BJ (cell line): ENCODE measurements at regions not wholly inside any gene's neighbourhood (a gene's known extent, or its start where the extent isn't known, plus 50 kb on each side); places are given as distances from the start of the nearest gene placed in this dataset.

Source experiments
- CTCF ChIA-PET: fragments of 350-600 bp; formaldehyde crosslinking; extraction: SDS; loops from one replicate; lab custom pipeline; 2021; ENCODE audit warnings: antibody characterized with exemption, inconsistent platforms; lab: Yijun Ruan, JAX
- POLR2A ChIA-PET: fragments of 300-600 bp; sonication (Branson Sonifier 250); formaldehyde crosslinking; extraction: SDS; loops from one replicate; lab custom pipeline; 2021; ENCODE audit warnings: antibody characterized with exemption; lab: Charles Lee
- DNase-seq: peaks from one replicate; pipeline ENCODE4 v3.0.0-alpha.2; 2011; ENCODE audit warnings: low read depth
- H3K27me3 ChIP-seq: 2 replicates; pipeline ENCODE4 v1.6.0; 2011; ENCODE audit warnings: low read length; ENCODE audit not compliant: control insufficient read depth, insufficient read depth
- H3K36me3 ChIP-seq: 2 replicates; pipeline ENCODE4 v1.5.1; 2011; ENCODE audit warnings: low read length; ENCODE audit not compliant: control insufficient read depth, insufficient read depth
- H3K4me3 ChIP-seq: 2 replicates; pipeline ENCODE4 v1.5.1; 2011; ENCODE audit warnings: low read depth, mild to moderate bottlenecking, control low read depth, low read length
- CTCF ChIP-seq: IDR thresholded peaks from 2 replicates; pipeline ENCODE4 v1.5.1; 2011; ENCODE audit warnings: low read depth, mild to moderate bottlenecking, control low read depth, inconsistent platforms, low read length, moderate library complexity; ENCODE audit not compliant: insufficient read depth

DNA sequence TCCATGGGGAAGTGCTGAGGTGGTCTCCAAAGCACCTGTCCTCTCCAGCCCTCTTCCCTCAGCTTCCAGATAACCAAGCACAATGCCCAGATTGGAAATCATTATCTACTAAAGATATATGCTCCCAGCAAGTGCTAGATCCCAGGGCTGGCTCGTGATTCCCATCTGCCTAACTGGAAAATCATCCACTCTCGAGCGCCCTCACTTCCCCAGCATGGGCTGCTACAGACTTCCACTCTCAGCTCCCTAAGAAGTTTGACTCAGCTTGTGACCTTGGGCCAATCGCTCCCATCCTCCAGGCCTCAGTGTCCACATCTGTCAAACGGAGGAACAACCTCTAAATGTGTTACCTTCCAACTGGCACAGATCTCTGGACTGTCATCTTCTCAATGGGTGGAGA, 112.4 kb upstream of the ZMIZ1 start:
- DNase-seq = no peak
- H3K4me3 ChIP-seq = no peak overlapping the region
- no peak for TF ChIP-seq CTCF
- POLR2A ChIA-PET = no interaction called here
- no peaks in the 10 kb centered on the region; the same call in 1 of the 2 replicates for H3K27me3 ChIP-seq
- CTCF ChIA-PET = interaction anchor here (0.8 kb wide), 1 partner anchor 11 kb away, joined by 3 read pairs; no protein-coding TSS in a partner anchor
- H3K36me3 ChIP-seq = no peaks in the 10 kb centered on the region

DNA sequence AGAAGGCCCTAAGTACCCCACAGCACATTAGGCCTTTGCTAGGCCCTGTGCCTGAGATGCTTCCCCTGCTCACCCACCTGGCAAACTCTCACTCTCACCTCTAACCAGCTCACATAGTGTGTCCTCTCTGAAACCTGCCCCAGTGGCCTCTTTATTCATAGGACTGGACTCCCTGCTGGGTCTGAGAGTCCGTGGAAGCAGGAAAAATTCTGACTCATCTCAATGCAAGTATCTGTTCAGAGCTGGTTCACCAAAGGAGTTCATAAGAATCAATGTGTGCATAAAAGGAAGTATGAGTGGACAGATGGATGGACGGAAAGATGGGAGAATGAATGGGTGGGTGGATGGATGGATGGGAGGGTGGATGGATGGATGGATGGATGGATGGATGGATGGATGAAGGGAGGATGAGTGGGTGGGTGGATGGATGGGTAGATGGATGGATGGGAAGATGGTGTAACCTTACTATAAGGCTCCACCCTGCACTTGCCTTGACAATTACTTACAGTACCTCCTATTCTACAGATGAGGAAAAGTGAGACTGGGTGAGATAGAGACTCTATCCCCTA, 111.2 kb upstream of the ZMIZ1 start:
- DNase-seq = no peak
- Histone ChIP-seq H3K27me3 (no peaks in the 10 kb centered on the region; the same call in 1 of the 2 replicates), H3K36me3 (no peaks in the 10 kb centered on the region), H3K4me3 (no peak overlapping the region)
- POLR2A ChIA-PET = no interaction called here
- no peak for TF ChIP-seq CTCF
- CTCF ChIA-PET = interaction anchor here (0.6 to 1.4 kb wide), 2 partner anchors 15 to 571 kb away, joined by 4 to 5 read pairs; no protein-coding TSS in a partner anchor

DNA sequence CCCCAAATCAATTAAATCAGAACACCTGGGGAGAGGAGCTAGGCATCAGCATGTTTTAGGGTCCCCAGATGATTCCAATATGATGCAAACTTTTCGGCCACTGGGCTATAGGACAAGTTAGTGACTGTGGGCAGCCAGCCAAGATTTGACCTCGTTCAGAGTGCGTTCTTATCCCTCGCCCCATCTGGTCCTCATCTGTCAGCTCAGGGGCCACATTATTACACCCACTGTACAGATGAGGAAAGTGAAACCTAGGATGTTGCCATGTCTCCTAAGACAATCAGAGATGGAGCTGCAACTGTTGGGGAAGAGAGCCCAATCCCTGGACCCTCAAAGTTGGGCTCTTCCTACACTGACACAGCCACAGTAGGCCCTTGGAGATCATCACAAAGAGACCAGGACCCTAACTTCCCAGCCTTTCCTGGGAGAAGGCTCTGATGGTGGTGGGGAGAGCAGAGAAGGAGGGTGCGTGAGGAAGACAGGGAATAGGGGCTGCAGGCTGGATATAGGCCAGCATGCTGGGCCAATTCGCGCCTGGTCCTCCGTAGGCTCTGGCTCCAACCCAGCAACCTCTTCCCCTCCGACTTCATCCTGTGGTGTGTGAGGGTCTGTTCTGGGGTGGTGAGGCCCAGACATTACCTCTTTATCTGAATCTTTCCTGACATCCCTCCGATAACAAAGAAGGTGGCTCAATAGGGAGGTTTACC, 109.4 kb upstream of the ZMIZ1 start:
- Histone ChIP-seq H3K4me3 (no peak overlapping the region), H3K36me3 (no peaks in the 10 kb centered on the region), H3K27me3 (no peaks in the 10 kb centered on the region; the same call in 1 of the 2 replicates)
- ChIA-PET POLR2A (no interaction called here), CTCF (interaction anchor here (0.9 to 1.5 kb wide), 2 partner anchors 9 to 16 kb away, joined by 3 to 5 read pairs; no protein-coding TSS in a partner anchor)
- no peak for DNase-seq
- TF ChIP-seq CTCF = no peak

DNA sequence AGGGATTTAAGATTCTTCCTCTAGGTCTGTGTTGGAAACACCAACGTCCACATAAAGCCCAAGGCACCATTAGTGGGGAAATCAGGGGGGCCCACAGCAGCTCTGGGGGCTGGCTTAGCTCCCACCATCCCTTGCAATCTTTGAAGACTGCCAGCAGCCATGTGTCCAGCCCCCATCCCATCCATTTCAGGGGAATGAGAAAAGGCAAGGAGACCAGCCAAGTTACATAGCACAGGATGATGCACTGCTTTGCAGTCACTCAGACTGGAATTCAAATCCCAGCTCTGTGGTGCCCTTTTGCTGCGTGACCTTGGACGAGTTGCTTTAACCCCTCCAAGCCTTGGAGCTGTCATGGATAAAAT, 108.9 kb upstream of the ZMIZ1 start:
- no peaks in the 10 kb centered on the region for H3K36me3 ChIP-seq
- POLR2A ChIA-PET = no interaction called here
- H3K27me3 ChIP-seq = no peaks in the 10 kb centered on the region; the same call in 1 of the 2 replicates
- no peak for TF ChIP-seq CTCF
- DNase-seq = no peak
- H3K4me3 ChIP-seq = no peak overlapping the region
- CTCF ChIA-PET = interaction anchor here (1.4 to 1.5 kb wide), 2 partner anchors 10 to 15 kb away, joined by 3 to 5 read pairs; no protein-coding TSS in a partner anchor

DNA sequence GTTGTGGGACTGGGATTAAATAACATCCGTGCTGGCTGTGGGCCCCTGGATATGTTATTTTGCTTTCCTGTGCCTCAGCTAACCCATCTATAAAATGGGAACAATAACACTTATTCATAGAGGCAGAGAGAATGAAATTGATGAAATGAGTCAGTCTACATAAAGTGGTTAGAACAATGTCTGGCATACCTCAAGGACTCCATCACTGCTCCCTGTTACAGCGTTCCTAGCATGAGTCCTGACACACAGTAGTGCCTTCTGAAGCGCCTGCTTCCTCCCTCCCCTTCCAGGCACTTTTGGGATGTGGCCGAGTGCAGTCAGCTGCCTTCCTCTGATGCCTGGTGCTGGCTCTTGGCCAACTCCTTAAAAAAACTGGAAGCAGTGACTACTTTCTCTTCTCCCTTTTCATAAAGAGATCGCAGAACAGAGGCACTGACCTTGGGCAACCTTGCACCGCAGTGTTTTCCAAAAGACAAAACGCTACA, 108.4 kb upstream of the ZMIZ1 start:
- POLR2A ChIA-PET = no interaction called here
- Histone ChIP-seq H3K27me3 (no peaks in the 10 kb centered on the region; the same call in 1 of the 2 replicates), H3K36me3 (no peaks in the 10 kb centered on the region), H3K4me3 (no peak overlapping the region)
- CTCF ChIA-PET = interaction anchor here (1.4 to 1.5 kb wide), 2 partner anchors 10 to 15 kb away, joined by 3 to 5 read pairs; no protein-coding TSS in a partner anchor
- peak; percentile 43 for DNase-seq
- TF ChIP-seq CTCF = no peak
